ENCODE measurements at regions not wholly inside any gene's neighbourhood (a gene's known extent, or its start where the extent isn't known, plus 50 kb on each side); places are given as distances from the start of the nearest gene placed in this dataset.

GRCh38 chr5:152514827-152515397 lies 109.8 kb upstream of the NMUR2 start:
- ATAC-seq (ENCODE audit: insufficient read depth, low FRiP score) (no peak), DNase-seq (peak in 2 of 3 donors; percentile 57 to 67)
- no peaks in the 10 kb centered on the region for H3K36me3 ChIP-seq (ENCODE audit: control insufficient read depth in 4 of 4, insufficient read depth in 4 of 4, low read length in 4 of 4)
- H3K4me3 ChIP-seq = no peak overlapping the region
- peaks cover 0 to 2% (median 0%) of the 10 kb centered on the region in 5 donors for H3K4me1 ChIP-seq (ENCODE audit: control insufficient read depth in 5 of 5, insufficient read depth in 5 of 5, low read length in 5 of 5)
- no peak overlapping the region for H3K27ac ChIP-seq (ENCODE audit: low read depth in 1 of 2, low read length in 1 of 2)
- H3K9ac ChIP-seq (ENCODE audit: insufficient read depth in 1 of 2, low read length in 2 of 2) = no peak overlapping the region
- TF ChIP-seq CTCF (IDR thresholded peaks at IDR 0.05; ENCODE audit: control extremely low read depth, extremely low read depth) = no peak
- no peaks in the 10 kb centered on the region for H3K9me3 ChIP-seq (ENCODE audit: control insufficient read depth in 4 of 4, insufficient read depth in 3 of 4, low read length in 3 of 4)
- WGBS, 2 donors = 29 to 33% methylated on average over 2 of the region's 2 CpGs
- H3K27me3 ChIP-seq (ENCODE audit: control insufficient read depth in 3 of 3, insufficient read depth in 3 of 3, low read length in 2 of 3) = no peaks in the 10 kb centered on the region

- Histone ChIP-seq H3K27me3 (ENCODE audit: control insufficient read depth in 3 of 3, insufficient read depth in 3 of 3, low read length in 2 of 3) (no peaks in the 10 kb centered on the region), H3K9me3 (ENCODE audit: control insufficient read depth in 4 of 4, insufficient read depth in 3 of 4, low read length in 3 of 4) (no peaks in the 10 kb centered on the region), H3K4me1 (ENCODE audit: control insufficient read depth in 5 of 5, insufficient read depth in 5 of 5, low read length in 5 of 5) (peaks cover 0 to 14% (median 4%) of the 10 kb centered on the region in 5 donors), H3K9ac (ENCODE audit: insufficient read depth in 1 of 2, low read length in 2 of 2) (no peak overlapping the region), H3K27ac (ENCODE audit: low read depth in 1 of 2, low read length in 1 of 2) (no peak overlapping the region), H3K36me3 (ENCODE audit: control insufficient read depth in 4 of 4, insufficient read depth in 4 of 4, low read length in 4 of 4) (no peaks in the 10 kb centered on the region), H3K4me3 (no peak overlapping the region)
- 79 to 83% methylated on average over 1 of the region's 1 CpG for WGBS, 2 donors
- no peak for TF ChIP-seq CTCF (IDR thresholded peaks at IDR 0.05; ENCODE audit: control extremely low read depth, extremely low read depth)
- ATAC-seq (ENCODE audit: insufficient read depth, low FRiP score) (no peak), DNase-seq (no peak)
These were observed 118.9 kb upstream of the NMUR2 start for GRCh38 chr5:152523964-152524363.

GRCh38 chr5:152527358-152528052 lies 122.4 kb upstream of the NMUR2 start:
- Histone ChIP-seq H3K9ac (ENCODE audit: insufficient read depth in 1 of 2, low read length in 2 of 2) (no peak overlapping the region), H3K27me3 (ENCODE audit: control insufficient read depth in 3 of 3, insufficient read depth in 3 of 3, low read length in 2 of 3) (no peaks in the 10 kb centered on the region), H3K4me1 (ENCODE audit: control insufficient read depth in 5 of 5, insufficient read depth in 5 of 5, low read length in 5 of 5) (peaks cover 0 to 27% (median 4%) of the 10 kb centered on the region in 5 donors), H3K4me3 (no peak overlapping the region), H3K36me3 (ENCODE audit: control insufficient read depth in 4 of 4, insufficient read depth in 4 of 4, low read length in 4 of 4) (no peaks in the 10 kb centered on the region), H3K27ac (ENCODE audit: low read depth in 1 of 2, low read length in 1 of 2) (no peak overlapping the region), H3K9me3 (ENCODE audit: control insufficient read depth in 4 of 4, insufficient read depth in 3 of 4, low read length in 3 of 4) (no peaks in the 10 kb centered on the region)
- WGBS, 2 donors = 33 to 35% methylated on average over 3 of the region's 3 CpGs
- DNase-seq (peak in 2 of 3 donors; percentile 31 to 56), ATAC-seq (ENCODE audit: insufficient read depth, low FRiP score) (no peak)
- no peak for TF ChIP-seq CTCF (IDR thresholded peaks at IDR 0.05; ENCODE audit: control extremely low read depth, extremely low read depth)

All from lung (tissue), 11 donors.